ENCODE measurements at regions not wholly inside any gene's neighbourhood (a gene's known extent, or its start where the extent isn't known, plus 50 kb on each side); places are given as distances from the start of the nearest gene placed in this dataset.

DNA sequence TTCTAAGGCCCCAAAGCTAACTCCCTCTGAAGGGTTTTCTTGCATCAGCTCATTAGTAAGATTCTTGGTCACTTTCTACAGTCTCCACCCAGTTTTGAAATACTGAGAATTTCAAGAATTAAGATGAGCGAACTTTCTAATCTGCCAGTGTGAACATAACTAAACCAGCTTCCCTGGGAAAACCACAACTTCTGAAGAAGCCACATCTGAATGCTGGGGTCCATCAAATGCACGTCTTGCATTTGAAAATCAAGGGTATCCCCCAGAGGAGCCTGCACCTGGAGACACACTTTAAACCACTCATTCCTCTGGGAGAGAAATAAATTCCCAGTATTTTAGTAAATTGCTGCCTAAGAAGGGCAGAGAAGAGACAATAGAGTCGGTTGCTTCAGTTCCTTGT, 292.1 kb upstream of the CDH4 start:
- dilution Hi-C loops (cut with HindIII; ENCODE audit: low sequenced_read_pairs, unreplicated experiment) (no loop called here), intact Hi-C loops (cut with micrococcal nuclease) (no loop called here), in situ Hi-C loops (cut with MboI; ENCODE audit: low sequenced_read_pairs) (no loop called here)
- Histone ChIP-seq H3K4me1 (ENCODE audit: control insufficient read depth, insufficient read depth, low read length) (no peaks in the 10 kb centered on the region), H3K36me3 (ENCODE audit: control insufficient read depth, insufficient read depth, low read length) (no peaks in the 10 kb centered on the region), H2AFZ (replicated peaks; ENCODE audit: low read length, poor library complexity) (no peak overlapping the region), H3K18ac (ENCODE audit: low read depth, low read length) (no peak overlapping the region), H3K14ac (replicated peaks; ENCODE audit: low read depth, low read length) (no peak overlapping the region), H3K27ac (ENCODE audit: insufficient read depth, low read length) (no peak overlapping the region), H3K4ac (ENCODE audit: low read depth, low read length) (no peak overlapping the region), H4K20me1 (ENCODE audit: insufficient read depth, low read length) (no peaks in the 10 kb centered on the region), H3K9me1 (ENCODE audit: insufficient read depth, low read length) (no peaks in the 10 kb centered on the region), H3K56ac (ENCODE audit: extremely low read depth, insufficient read depth, low read length) (no peak overlapping the region), H3K23ac (ENCODE audit: low read depth, low read length) (no peak overlapping the region), H4K5ac (ENCODE audit: low read depth, low read length) (no peak overlapping the region), H3K9me3 (ENCODE audit: control insufficient read depth, insufficient read depth, low read length) (peaks cover 20% of the 10 kb centered on the region), H2AK5ac (ENCODE audit: low read depth, low read length) (no peak overlapping the region), H2AK9ac (replicated peaks; ENCODE audit: low read depth, low read length, poor library complexity) (no peak overlapping the region), H2BK120ac (ENCODE audit: low read depth, low read length) (no peak overlapping the region), H3K27me3 (ENCODE audit: control insufficient read depth, insufficient read depth, low read length) (no peaks in the 10 kb centered on the region), H4K91ac (ENCODE audit: insufficient read depth, low read depth, low read length) (no peak overlapping the region), H2BK20ac (ENCODE audit: low read depth, low read length) (no peak overlapping the region), H3K4me3 (ENCODE audit: insufficient read depth, low read depth, low read length) (no peak overlapping the region), H3K9ac (ENCODE audit: low read depth, low read length) (no peak overlapping the region), H2BK15ac (ENCODE audit: low read depth, low read length) (no peak overlapping the region), H4K8ac (ENCODE audit: low read depth in 2 of 2, low read length in 2 of 2) (no peak overlapping the region), H2BK5ac (ENCODE audit: low read depth, low read length, poor library complexity, severe bottlenecking) (no peak overlapping the region), H3K4me2 (ENCODE audit: low read depth, low read length) (no peak overlapping the region), H3K79me1 (ENCODE audit: low read depth in 1 of 2, low read length in 2 of 2) (no peaks in the 10 kb centered on the region)
- ChIA-PET CTCF (no interaction called here), POLR2A (ENCODE audit: unreplicated experiment) (no interaction called here)
- ATAC-seq (ENCODE audit: low read depth) (no peak), DNase-seq (no peak)
- TF ChIP-seq RFX5 (IDR thresholded peaks at IDR 0.05; ENCODE audit: low read depth, low read length), result no peak
- TF ChIP-seq RAD21 (IDR thresholded peaks at IDR 0.05; ENCODE audit: low read length), result no peak
- TF ChIP-seq, protein P1, sequence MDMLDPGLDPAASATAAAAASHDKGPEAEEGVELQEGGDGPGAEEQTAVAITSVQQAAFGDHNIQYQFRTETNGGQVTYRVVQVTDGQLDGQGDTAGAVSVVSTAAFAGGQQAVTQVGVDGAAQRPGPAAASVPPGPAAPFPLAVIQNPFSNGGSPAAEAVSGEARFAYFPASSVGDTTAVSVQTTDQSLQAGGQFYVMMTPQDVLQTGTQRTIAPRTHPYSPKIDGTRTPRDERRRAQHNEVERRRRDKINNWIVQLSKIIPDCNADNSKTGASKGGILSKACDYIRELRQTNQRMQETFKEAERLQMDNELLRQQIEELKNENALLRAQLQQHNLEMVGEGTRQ (IDR thresholded peaks at IDR 0.05; ENCODE audit: low read depth, low read length), result no peak
- no peak for TF ChIP-seq MAFK (IDR thresholded peaks at IDR 0.05; ENCODE audit: low read depth, low read length)
- no peak for TF ChIP-seq POLR2A (IDR thresholded peaks at IDR 0.05; ENCODE audit: low read depth, low read length)
- TF ChIP-seq, protein P2, sequence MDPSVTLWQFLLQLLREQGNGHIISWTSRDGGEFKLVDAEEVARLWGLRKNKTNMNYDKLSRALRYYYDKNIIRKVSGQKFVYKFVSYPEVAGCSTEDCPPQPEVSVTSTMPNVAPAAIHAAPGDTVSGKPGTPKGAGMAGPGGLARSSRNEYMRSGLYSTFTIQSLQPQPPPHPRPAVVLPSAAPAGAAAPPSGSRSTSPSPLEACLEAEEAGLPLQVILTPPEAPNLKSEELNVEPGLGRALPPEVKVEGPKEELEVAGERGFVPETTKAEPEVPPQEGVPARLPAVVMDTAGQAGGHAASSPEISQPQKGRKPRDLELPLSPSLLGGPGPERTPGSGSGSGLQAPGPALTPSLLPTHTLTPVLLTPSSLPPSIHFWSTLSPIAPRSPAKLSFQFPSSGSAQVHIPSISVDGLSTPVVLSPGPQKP (IDR thresholded peaks at IDR 0.05; ENCODE audit: borderline replicate concordance, low read depth, low read length), result no peak
- TF ChIP-seq RCOR1 (IDR thresholded peaks at IDR 0.05; ENCODE audit: insufficient replicate concordance, low read length), result no peak
- TF ChIP-seq CHD1 (IDR thresholded peaks at IDR 0.05; ENCODE audit: low read depth, low read length), result no peak
- no peak for TF ChIP-seq NFE2L2 (IDR thresholded peaks at IDR 0.05; ENCODE audit: low read depth, low read length)
- no peak for TF ChIP-seq MAZ (IDR thresholded peaks at IDR 0.05; ENCODE audit: borderline replicate concordance, low read depth, low read length)
- no peak for TF ChIP-seq SMC3 (IDR thresholded peaks at IDR 0.05; ENCODE audit: low read depth, low read length)
- no peak for TF ChIP-seq MXI1 (IDR thresholded peaks at IDR 0.05; ENCODE audit: borderline replicate concordance, low read depth, low read length)
- TF ChIP-seq CEBPB (IDR thresholded peaks at IDR 0.05; ENCODE audit: low read depth, low read length), result no peak
- no CpG with 5 or more reads among the region's 3 CpGs for WGBS, 2 experiments (ENCODE audit: extremely low coverage in 2 of 2, insufficient read length in 1 of 2)
- BruUV-seq (replicated peaks), result no TSS peak
